Stimulated activated CD4-positive, alpha-beta T cell treated with anti-CD3 and anti-CD28 coated beads, Interleukin-12 subunit alpha, Interleukin-12 subunit beta, amount 100 ng/mL, for 24 hours (primary cell): ENCODE measurements at regions not wholly inside any gene's neighbourhood (a gene's known extent, or its start where the extent isn't known, plus 50 kb on each side); places are given as distances from the start of the nearest gene placed in this dataset.

Experiments
- DNase-seq, 2 experiments: peaks; one replicate each; pipeline ENCODE4 v3.0.0-alpha.2; 2020; ENCODE audit warnings: low read depth in 2 of 2

- DNase-seq: no peak
Measured at GRCh38 chr14:101229666-101230065, 326.1 kb upstream of the RTL1 start.

DNA sequence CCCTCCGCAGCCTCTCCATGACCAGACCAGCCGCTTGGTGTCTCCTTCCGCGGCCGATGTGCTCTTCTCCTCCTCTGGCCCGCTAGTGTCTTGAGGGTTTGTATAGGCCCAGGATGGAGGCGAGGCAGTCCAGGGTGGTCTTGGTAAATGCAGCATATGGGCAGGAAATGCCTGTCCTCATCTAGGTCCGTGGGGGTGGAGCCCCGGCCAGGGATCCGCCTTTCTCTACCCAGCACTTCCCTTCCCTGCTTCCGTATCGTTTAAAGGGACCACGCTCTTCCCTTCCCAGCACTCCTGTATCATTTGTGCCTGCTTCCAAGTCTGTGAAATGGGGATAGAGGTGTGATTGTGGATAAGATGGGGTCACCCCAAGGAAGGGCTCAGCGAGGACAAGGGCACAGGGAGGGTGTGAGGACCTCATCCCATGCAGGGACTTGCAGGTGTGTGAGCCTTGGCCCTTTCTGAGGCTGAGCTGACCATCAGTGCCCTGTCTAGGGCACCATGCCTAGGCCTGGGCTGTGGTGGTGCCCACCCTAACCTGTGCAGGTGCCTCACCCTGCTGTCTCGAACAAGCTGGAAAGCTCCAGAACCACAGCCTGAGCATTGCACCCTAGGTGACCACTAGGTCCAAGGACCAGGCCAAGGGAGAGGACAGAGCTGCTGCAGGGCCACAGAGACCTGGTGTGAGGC lies 326.8 kb upstream of the RTL1 start:
- no peak for DNase-seq

DNA sequence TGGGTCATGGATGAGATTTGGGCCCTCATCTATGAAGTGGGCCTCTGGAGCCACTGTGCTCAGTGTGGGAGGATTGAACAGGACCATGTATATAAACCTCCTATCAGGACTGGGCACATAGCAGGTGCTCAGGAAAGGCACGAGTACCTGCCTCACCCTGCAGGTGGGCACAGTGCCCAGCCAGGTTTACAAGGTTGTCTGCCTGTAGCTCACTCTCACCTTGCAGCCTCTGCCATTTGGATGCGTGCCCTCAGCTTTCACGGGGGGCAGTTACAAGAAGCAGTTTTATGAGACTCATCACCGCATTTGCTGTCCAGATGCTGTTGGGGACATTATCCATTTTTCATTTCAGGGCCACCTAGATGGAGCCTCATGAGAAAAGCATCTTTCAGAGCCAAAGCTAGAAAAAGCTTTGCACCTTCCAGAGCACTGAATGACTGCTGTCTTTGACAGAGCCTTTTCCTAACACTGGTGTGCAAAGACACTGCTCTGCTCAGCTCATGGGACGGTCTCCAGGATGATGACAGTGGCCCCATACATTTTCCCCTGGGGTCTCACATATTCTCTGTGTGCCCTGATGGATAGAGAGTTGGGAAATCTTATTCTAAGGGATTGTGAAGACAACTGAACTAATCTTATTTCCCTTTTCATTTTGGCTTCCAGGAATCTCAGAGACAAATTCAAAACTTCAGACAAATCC lies 327.5 kb upstream of the RTL1 start:
- DNase-seq: no peak

DNA sequence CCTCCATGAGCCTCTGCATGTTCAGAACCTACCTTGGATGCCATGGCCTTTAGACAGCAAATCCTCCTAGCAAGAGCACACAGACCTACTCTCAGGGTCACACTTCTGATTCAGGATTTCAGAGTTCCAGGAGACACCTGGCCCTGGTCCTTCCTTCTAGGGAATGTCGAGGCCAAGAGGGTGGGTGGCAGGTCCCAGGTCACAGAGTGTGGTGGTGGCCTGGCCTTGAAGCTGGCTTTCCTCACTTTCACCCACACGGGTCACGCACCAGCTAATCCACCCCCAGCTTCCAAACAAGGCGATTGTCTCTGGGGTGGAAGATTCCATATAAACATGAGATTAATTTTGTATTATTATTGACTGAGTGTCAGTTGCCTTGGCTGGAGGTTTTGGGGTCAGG lies 328.3 kb upstream of the RTL1 start:
- no peak for DNase-seq

DNA sequence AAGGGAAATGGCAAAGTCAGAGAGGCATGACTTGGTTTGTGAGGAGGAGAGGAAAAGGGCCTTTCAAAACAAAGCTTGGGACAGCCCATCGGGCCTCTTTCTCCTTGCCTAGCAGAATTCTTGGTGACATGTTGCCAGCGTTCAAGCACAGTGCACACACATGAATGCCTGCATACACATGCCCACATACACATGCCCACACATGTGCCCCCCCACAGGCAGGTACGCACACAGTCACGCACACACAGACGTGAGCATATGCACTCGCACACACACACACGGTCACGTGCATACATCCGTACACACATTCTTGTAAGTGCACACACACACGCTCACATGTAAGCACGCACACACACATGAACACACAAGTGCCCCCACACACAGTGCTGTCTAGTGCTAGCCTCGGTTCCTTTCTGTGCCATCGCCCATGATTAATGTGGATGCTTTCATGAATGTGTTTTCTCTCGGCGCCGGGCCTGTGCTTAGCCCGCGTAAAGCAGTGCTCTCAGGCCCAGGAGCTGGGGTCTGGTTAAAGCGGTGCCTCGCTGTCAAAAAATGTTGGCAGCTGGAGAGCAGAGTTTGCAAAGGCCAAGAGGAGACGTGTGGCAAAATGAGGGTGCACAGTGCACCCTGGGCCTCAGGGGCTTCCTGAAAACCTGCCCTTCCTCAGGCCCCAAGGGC lies 328.8 kb upstream of the DIO3 start:
- no peak for DNase-seq

DNA sequence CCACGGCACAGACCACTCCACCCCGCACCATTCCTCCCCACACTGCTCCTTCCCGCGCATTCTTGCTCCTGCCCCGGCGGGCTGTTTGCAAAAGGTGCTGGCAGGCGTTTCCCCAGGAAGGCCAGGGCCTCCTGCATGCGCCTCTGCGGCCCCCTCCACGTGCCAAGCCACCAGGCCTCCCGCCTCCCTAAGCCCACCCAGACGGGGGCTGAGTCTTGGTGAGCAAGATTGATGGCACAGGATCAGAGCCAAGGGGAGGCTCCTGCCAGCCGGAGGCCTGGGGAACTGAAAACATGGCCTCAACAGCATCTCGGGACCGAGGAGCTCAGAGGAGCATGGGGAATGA lies 328.3 kb upstream of the DIO3 start:
- no peak for DNase-seq

- DNase-seq: no peak
Measured at GRCh38 chr14:101233391-101233790, 327.9 kb upstream of the DIO3 start.

- no peak for DNase-seq
Measured at GRCh38 chr14:101233808-101234207, 327.5 kb upstream of the DIO3 start.

- no peak for DNase-seq
Measured at GRCh38 chr14:101234244-101234937, 326.9 kb upstream of the DIO3 start.

DNA sequence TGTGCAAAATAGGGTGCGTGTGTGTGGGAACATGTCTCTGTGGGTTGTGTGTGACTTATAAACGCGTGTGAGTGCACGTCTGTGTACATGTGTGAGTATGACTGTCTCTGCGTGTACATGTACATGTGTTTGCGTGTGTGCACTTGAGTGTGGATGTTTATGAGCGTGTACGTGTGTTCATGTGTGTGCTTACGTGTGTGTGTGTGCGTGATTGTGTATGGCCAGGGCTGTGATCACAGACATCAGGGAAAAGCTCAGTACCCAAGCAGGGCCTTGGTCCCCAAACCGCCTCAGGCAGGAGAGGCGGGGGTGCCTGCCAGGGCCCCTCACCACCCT lies 326.3 kb upstream of the DIO3 start:
- no peak for DNase-seq

DNA sequence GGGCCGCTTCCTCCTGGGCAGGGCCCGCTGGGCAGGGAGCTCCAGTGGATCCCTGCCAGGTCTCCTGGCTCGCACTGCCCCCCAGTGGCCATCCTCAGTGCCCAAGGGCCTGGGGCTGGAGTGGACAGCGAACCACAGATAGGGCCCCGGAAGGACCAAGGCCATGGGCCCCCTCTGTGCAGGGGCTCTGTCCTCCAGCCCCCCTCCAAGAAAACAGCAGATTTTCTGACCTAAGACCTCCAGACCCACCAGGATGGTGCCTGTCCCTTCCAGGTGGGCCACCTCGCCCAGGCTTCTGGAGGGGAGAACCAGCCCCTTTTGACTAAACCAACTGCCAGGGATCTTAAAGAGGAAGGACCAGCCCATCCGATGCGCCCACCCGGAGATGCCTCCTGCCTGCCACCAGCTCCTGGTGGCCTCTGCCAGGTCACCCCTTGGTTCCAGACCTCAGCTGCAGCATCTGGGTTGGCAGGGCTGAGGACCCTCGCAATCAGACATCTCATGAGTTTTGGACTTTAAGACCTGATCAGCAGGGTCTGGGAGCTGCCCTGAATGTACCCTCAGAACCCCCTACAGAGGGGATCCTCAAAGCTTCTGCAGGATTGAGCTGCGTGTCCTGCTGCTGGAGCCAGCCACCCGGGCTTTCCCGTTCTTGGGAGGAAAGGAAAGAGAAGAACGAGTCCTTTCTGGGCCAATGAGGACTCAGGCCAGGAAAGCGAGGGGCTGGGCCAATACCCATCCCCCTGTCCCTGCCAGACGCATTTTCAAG lies 325.8 kb upstream of the DIO3 start:
- DNase-seq: peak in 1 of 2 experiments; percentile 39

DNA sequence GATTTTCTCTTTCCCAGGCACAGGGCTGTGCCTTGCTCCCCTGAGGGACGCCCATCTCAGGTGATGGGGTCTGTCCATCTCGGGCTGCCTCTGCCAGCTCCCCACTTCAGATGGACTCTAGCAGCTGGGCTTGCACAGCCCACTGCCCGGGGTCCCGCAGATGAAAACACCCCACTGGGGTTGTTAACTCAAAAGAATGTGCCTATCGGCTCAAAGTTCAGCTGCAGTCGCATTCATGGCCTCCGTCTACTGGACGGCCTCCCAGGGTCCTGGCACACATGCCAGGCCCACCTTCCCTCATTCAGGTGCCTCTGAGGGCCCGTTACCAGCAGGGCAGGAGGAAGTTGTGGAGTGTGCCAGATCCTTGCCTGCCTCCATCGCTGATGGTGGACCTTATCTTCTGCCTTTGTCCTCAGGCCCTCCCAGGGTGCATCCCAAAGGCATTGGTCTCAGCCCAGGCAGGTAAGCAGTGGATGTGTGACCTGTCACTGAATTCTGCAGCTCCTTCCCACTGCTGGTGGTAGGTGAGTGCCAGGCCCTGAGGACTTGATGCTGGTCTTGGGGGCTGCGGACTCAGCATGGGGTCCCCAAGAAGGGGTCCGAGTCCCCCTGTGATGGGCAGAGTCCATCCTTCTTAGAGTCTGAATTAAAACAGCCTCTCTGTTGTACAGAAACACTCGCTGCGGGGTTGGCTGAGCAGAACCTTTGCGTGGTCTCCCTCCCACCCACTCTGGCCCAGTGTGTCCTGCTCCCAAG lies 324.6 kb upstream of the DIO3 start:
- no peak for DNase-seq

GRCh38 chr14:101237252-101237616 lies 324.1 kb upstream of the DIO3 start:
- DNase-seq: no peak

GRCh38 chr14:101239065-101239464 lies 322.2 kb upstream of the DIO3 start:
- no peak for DNase-seq

DNA sequence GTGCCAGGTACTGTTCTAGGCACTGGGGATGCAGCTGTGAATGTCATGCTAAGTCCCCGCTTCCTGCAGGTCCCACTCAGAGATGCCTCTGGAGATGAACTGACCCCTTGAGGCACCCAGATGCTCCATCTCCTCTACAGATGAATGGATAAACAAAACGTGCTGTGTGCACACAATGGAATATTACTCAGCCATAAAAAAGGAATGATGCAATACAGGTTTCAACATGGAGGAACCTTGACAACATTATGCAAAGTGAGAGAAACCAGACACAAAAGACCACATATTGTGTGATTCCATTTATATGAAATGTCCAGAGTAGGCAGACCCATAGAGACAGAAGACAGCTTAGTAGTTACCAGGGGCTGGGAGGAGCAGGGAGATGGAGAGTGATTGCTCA lies 320.1 kb upstream of the DIO3 start:
- no peak for DNase-seq

DNA sequence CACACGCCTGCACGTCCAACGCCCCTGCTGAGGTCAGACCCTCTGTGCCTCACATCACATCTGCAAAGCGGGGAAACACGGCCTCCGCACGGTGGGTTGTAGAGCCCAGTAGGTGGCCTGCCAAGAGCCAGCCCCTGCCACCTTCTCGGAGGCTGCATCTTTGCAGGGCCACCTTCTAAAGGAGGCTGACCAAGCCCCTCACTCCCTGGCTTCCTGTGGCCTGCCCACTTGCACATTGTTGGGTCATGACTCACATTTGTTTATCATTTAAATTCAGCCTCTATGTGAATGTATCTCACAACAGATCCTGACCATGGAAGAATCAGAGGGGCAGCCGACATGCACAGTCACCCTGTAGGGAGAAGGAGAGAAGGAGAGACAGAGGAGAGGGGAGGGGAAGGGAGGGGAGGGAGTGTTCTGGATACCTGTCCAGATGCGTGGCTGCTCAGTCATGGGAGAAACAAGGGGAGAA lies 319.5 kb upstream of the DIO3 start:
- DNase-seq: no peak

DNA sequence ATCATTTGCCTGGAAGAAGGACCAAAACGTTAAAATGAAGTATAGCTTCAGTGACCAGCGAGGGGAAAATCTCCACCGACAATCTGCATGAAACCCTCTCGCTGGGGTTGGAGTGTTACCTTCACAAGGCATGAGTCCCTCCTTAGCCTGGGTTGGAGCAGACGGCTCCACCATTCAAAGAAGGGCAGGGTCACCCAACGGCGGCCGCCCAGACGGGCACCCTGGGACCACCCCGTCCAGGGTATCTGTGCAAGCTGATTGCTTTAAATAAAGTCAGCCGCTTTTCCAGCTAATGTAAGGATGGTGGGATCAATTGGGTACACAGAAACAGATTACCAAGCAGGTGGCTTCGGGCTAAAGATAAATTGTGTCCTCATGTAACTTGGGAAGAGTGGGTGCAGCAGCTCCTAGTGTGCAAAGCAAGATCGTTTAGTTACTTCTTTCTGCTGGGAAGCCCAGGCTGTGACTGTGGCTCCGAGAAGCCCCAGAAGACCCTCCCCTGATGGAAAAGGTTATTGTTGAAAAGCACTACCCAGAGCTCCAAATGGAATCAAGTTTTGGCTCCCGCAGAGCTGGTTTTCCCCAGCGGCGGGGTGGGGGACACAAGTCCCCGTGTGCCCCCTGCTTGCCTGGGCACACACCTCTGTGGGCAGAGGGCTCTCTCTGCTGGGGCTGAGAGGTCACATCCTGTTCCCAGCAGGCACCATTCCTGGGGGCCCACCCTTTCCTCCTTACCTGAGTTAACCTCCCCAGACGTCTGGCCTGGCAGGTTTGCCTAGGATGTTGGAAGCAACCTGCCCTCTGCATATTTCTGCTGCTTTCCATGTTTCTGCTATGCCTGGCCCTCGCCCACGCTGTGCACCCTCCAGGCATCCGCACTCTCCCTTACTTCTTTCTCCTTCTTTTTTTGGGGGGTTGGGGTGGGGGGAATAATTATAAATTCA lies 318.6 kb upstream of the DIO3 start:
- no peak for DNase-seq

DNA sequence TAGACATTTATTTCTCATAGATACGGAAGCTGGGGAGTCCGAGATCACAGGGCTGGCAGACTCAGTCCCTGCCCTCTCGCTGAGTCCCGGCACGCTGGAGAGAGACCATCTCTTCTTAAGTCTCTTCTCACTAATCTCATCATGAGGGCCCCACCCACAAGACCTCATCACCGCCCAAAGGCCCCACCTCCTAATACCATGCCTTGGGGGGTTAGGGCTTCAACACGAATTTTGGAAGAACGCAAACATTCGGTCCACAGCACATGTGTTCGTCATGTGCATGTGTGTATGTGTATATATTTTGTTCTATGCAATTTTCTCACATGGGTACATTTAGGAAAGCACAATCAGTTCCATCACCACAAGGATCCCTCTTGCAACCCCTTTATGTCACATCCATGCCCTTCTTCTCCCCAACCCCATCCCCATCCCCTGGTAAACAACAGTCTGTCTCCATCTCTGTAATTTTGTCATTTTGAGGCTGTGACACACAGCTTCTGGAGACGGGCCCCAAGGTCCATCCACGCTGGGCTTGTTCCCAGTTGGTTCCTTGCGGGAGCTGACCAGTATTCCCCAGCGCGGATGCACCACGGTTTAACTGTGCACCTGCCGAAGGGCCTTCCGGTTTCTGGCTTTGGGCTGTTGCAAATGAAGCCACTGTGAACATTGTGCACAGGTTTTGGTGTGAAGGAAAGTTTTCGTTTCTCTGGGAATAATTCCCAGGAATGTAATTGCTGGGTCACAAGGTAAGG lies 317.5 kb upstream of the DIO3 start:
- no peak for DNase-seq
